ENCODE measurements at regions not wholly inside any gene's neighbourhood (a gene's known extent, or its start where the extent isn't known, plus 50 kb on each side); places are given as distances from the start of the nearest gene placed in this dataset.
"Not testable (repeated sequence)": the region's sequence is repeated elsewhere in the genome, so short reads cannot be mapped to it uniquely, and the experiment has no call there.

- no peak overlapping the region for H3K4me3 ChIP-seq (ENCODE audit: low read depth, low read length)
- TF ChIP-seq CTCF (IDR thresholded peaks at IDR 0.05; ENCODE audit: low read depth, low read length), result no peak
These were observed 261.8 kb upstream of the CBLB start for GRCh38 chr3:106130384-106131198.

DNA sequence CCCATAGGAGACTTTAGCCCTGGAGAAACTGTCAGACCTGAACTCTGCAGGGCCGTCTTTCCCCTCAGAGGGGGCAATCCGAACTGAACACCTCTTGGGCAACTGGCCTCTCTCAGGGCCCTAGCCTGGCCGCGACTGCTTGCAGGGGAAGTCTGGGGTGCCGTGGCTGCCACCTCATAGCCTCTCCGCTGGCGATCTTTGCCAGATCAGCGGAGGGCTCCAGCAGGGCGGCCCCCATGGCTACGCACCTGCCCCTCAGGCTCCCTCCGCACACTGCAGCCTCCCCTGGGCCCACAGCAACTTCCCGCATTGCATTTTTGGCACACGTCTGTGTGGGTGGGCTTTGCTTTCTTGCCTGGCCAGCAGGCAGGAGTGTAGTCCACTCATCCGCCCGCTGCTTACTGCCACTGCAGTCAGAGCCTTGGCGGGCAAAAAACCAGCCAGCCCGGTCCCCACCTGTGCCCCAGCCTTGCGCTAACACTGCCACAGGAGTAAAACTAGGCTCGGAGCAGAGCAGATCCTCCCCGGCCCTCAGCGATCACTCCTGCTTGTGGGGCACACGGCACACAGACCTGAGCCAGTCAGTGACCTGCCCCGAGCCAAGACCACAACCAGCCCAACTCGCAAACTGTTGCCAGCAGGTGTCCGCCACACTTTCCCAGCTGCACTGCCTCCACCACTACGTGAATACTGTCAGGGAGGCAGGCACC is 266.8 kb upstream of the CBLB start:
- no peak overlapping the region for H3K4me3 ChIP-seq (ENCODE audit: low read depth, low read length)
- TF ChIP-seq CTCF (IDR thresholded peaks at IDR 0.05; ENCODE audit: low read depth, low read length), result no peak

- no peak for TF ChIP-seq CTCF (IDR thresholded peaks at IDR 0.05; ENCODE audit: low read depth, low read length)
- no peak overlapping the region for H3K4me3 ChIP-seq (ENCODE audit: low read depth, low read length)
These were observed 271.0 kb upstream of the CBLB start for GRCh38 chr3:106139826-106140225.

DNA sequence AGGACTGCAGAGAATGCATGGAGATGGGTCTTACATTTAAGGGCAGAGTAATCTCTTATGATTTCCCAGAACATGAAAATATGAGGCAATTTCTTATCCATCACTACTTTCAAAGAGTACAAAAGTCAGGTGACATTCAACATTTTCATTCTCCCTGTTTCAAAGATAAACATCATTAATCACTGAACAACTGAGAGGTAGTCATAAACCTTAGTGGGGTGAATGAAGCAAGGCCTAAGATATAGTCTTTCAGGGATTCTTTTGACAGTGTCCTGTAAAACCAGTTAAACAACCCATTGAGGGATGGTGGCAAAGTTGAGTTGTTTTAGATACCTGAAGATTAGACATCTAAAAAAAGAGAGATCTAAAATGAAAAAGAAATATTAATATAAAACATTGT is 271.6 kb upstream of the CBLB start:
- no peak for TF ChIP-seq CTCF (IDR thresholded peaks at IDR 0.05; ENCODE audit: low read depth, low read length)
- H3K4me3 ChIP-seq (ENCODE audit: low read depth, low read length), result no peak overlapping the region

GRCh38 chr3:106144030-106144429 is 275.2 kb upstream of the CBLB start:
- no peak for TF ChIP-seq CTCF (IDR thresholded peaks at IDR 0.05; ENCODE audit: low read depth, low read length)
- H3K4me3 ChIP-seq (ENCODE audit: low read depth, low read length), result no peak overlapping the region

DNA sequence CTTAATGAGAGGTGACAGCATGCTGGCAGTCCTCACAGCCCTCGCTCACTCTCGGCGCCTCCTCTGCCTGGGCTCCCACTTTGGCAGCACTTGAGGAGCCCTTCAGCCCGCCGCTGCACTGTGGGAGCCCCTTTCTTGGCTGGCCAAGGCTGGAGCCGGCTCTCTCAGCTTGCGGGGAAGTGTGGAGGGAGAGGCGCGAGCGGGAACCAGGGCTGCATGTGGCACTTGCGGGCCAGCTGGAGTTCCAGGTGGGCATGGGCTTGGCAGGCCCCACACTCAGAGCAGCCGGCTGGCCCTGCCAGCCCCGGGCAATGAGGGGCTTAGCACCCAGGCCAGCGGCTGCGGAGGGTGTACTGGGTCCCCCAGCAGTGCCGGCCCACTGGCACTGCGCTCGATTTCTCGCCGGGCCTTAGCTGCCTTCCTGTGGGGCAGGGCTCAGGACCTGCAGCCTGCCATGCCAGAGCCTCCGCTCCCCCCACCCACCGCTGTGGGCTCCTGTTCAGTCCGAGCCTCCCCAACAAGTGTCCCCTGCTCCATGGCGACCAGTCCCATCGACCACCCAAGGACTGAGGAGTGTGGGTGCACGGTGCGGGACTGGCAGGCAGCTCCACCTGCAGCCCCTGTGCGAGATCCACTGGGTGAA is 279.7 kb upstream of the CBLB start:
- not testable (repeated sequence) for H3K4me3 ChIP-seq (ENCODE audit: low read depth, low read length)

GRCh38 chr3:106157411-106157810 is 288.6 kb upstream of the CBLB start:
- TF ChIP-seq CTCF (IDR thresholded peaks at IDR 0.05; ENCODE audit: low read depth, low read length), result no peak

More at GRCh38 chr3:106157411-106157810, 288.6 kb upstream of the CBLB start:
- no peak overlapping the region for H3K4me3 ChIP-seq (ENCODE audit: low read depth, low read length)

All from WI38 (cell line).